Fibroblast of skin of right quadriceps (primary cell): ENCODE measurements at regions not wholly inside any gene's neighbourhood (a gene's known extent, or its start where the extent isn't known, plus 50 kb on each side); places are given as distances from the start of the nearest gene placed in this dataset.
"Not testable (repeated sequence)": the region's sequence is repeated elsewhere in the genome, so short reads cannot be mapped to it uniquely, and the experiment has no call there.

Experiments used
- DNase-seq: peaks from one replicate; pipeline ENCODE4 v3.0.0-alpha.2; 2013

DNA sequence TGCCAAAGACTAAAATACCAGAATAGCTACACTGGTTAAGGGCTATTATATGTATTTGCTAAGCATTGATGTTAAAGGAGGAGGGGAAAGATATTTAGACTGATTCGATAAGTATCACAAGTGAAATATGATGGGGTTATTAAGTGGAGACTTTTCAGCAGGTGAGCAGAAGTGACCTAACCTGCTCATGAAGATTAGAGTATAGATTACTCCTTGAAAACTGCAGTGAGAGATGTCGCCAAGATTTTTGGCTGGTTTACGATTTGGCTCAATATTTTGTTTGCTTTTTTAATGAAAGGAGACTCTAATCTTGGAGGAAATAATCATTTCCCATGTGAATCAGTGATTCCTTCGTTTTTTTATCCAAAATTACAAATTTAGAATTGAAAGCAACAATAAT, 1279.5 kb upstream of the TENM4 start:
- DNase-seq: no peak

DNA sequence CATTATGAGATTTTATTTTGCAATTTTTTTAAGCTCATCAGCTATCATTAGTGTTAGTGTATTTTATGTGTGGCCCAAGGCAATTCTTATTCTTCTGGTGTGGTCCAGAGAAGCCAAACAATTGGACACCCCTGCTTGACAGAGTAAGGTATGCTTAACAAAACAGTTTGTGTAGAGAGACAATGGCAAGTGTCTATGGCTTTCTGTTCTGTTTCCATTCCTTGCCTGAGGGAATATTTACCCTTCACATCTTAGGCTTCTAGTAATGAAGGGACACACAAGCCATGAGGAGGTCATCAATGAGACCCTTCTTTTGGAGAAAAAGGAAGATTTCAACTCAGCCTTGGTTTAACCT, 1278.4 kb upstream of the TENM4 start:
- no peak for DNase-seq

DNA sequence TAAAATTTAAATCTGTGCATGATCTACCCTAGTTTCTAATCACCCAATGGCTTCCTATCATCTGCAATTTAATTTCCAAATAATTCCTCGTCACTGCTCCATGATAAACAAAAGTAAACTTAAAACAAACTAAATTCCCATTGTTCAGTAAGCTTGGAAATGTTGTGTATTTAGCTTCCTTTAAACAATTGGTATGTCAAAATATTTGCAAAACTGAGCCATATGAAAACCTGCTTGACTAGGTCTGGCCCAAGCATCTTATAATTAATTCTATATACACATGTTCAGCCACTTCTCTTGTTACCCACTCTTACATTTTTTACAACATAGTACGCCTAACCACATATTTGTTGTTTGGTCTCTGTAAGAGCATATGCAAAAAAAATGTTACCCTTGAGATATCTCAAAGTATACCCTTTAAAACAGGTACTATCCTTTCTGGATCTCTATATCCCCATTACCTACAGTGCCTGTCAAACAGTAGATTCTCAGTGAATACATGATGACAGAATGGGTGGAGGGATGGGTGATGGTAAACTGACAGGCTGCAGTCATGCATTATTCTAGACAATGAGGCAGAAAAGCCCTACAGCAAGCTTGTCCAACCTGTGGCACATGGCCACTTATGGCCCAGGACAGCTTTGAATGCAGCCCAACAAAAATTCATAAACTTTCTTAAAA, 1277.9 kb upstream of the TENM4 start:
- DNase-seq: no peak

DNA sequence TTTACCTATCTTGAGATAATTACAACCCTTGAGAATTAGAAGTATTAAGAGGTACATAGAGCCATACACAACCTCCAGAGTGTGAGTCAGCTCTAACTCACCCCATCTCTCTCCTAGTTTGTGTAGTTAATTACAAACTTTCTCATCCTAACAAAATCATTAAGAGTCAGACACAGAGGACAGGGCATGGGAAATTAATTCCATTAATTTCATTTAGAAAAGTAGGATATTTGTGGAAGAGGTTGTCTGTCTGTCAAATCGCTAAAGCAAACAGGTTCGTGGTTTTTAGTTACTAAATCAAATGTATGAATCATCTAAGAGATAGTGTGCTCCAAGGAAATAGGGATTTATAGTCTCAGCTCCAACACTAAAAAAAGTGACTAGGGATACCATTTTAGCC, 1261.4 kb upstream of the TENM4 start:
- DNase-seq: peak; percentile 15

DNA sequence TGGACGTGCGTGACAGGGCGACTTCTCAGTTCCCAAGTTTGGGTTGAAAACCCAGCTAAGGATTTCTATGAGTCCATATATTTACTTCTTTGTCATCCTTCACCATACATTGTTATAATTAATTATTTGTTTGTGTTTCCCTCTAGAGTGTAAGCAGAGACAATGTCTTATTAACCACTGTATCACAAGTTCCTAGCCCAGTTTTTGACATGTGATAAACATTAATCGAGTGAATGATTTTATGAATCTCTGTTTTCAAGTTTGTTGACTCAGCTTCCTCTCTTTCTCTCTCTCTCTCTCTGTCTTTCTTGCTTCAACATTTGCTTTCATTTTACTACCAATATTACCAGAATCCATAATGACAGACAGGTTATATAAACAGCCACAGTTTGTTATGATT, 1259.6 kb upstream of the TENM4 start:
- DNase-seq: no peak

DNA sequence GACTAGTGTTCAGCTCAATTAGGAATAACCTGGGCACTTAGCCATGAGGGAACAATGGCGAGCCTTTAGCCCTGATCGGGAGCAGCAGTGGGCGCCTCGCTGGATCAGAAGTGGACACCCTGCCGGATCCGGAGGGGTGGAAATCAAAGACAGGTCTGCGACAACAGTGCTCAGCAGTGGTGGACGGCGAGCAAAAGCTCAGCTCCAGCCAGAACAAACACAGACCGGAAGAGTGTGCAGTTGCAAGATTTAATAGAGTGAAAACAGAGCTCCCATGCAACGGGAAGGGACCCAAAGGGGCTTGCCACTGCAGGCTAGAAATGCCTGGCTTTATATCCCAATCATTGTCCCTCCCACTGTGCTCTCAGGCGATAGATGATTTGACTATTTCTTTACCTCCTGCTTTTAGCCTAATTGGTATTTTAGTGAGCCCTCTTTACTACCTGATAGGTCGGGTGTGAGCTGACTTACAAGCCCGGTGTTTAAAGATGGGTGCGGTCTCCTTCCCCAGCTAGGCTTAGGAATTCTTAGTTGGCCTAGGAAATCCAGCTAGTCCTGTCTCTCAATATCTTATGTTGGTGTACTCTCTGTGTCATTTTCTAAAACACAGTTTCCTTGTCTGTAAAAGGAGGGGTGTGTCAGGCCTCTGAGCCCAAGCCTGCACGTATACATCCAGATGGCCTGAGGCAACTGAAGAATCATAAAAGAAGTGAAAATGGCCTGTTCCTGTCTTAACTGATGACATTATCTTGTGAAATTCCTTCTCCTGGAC, 1258.8 kb upstream of the TENM4 start:
- DNase-seq: not testable (repeated sequence)

DNA sequence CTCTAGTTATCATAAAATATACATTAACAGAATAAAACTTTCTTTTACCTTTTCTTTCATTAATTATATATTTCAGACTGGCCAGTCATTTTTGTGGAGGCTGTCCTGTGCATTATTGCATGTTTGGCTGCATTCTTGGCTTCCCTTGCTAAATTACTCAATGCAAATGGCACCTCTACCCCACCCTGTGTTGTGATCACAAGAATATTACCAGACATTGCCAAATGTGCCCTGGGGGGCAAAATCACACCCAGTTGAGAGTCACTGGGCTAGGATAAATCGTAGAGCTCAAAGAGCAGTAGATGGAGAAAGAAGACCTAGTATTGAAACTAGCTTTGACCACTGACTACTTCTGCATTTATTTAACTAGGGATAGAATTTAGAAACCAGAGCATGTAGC, 1257.8 kb upstream of the TENM4 start:
- DNase-seq: no peak

DNA sequence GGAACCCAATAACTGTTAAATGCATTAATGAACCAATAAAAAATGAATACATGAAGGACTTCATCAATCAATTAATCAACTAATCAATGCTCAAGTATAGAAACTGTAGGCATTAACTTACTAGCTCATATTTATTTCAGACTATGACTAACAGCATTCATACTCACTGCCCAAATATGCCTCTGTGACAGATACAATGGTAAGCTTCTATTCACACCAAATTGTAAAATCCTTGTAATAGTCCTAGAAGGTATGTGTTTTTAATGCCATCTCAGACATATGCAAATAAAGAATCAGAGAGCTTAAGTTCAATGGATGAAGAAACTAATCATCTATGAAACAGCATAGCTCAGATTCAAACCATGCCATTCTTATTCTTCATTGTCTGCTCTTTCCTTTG, 1253.6 kb upstream of the TENM4 start:
- DNase-seq: no peak

DNA sequence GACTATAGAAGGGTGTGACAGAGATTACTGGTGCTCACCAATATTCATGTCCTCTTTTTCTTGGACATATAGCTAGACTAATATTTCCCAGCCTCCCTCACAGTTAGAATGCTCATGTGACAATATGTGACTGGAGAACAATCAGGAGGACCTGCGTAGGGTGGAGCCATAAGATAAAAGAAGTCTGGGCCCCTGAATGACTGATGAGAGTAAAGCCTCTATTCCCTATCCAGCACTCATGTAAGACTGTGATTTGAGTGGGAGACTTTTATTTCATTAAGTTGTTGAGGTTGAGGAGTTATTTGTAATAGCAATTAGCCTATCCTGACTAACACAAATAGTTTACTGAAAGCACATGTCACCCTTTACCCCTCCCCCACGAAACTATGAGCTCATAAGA, 1247.1 kb upstream of the TENM4 start:
- DNase-seq: no peak

DNA sequence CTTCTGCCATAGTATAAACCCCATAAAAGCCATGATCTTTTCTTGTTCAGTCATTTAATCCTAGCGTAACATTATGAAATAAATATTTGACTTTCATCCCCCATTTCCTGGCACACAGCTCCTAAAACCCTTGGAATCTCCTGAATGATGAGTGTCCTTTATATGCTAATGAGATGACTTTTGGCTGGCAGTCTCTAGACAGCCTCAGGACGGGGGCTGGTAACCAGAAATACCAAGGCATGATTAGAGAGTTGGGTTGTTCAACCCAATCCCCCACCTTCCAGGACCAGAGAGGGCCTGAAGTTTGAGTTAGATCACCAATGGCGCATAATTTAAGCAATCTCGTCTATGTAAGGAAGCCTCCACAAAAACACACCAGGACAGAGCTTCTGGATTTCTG, 1246.1 kb upstream of the TENM4 start:
- DNase-seq: no peak

DNA sequence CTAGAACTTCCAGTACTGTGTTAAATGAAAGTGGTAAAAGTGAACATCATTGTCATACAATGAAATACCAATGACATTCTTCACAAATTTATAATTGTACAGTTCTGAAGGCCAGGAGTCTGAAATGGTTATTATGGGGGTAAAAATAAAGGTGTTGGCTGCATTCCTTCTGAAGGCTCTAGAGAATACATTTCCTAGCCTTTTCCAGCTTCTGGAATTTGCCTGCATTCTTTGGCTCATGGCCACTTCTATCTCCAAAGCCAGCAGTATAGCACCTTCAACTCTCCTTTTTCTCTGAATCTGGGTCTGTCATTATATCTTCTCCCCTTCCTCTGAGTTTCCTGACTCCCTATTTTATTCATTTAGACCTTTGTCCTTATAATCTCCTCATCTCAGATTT, 1232.7 kb upstream of the TENM4 start:
- DNase-seq: no peak

DNA sequence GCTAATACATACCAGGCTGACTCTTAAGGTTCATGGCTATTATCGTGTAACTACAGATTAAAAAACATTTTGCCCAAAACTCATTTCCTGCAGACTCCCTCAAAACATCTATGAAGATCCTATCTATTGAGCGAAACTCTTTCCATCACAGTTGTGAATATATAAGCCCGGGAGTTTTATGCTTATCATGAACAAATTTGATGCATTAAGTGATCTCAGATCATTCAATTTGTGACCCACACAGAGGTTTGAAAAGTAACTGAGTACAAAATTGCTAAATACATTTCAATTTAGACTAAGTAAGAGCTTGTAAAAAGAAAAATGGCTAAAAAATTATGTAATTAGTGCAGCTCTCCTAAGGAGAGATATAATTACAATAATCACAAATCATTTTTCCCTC, 1228.8 kb upstream of the TENM4 start:
- no peak for DNase-seq

DNA sequence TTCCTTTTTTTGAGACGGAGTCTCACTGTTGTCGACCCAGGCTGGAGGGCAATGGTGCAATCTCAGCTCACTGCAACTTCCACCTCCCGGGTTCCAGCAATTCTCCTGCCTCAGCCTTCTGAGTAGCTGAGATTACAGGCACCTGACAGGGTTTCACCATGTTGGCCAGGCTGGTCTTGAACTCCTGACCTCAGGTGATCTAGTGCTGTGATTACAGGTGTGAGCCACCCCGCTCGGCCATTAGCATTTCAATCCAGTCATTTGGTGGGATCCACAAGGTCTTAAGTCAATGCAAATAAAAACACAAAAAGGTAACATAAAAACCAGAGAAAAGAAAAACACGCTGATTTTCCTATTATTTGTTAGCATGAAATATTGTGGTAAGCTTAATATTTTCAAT, 1227.2 kb upstream of the TENM4 start:
- no peak for DNase-seq

DNA sequence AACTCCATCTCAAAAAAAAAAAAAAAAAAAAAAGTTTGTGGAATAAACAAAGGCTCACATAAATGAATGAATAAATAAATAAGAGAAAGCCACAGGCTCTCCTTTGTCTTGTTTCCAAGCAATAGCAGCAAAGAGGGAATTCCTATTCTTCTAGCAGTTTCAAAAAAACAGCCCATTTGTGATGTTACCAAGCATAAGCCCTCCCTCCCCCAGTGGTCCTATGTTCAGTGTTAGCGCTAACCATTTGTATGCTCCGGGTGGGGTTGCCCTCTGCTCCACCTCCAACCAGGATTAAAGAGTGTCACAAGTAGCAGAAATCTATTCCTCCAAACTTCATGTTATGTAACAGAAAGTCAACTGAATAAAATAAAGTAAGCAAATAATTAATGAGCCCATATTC, 1215.0 kb upstream of the TENM4 start:
- no peak for DNase-seq

DNA sequence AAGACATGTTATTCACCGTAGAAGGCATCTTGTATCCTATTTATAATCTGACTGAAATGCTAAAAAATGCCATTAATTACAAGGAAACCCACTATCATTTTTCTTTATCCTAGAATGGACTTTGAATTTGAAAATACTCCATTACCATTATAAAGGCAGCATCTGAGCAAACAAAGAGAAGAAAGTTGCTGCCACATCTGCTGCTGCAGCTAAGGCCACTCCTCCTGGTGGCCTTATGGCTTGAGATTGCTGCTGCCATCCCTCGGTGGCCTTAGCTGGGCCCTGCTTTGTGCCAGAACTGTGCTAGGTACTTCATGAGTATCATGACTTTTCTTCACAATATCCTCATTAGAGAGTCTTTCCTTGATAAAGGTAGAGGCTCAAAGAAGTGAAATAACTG, 1210.1 kb upstream of the TENM4 start:
- no peak for DNase-seq

DNA sequence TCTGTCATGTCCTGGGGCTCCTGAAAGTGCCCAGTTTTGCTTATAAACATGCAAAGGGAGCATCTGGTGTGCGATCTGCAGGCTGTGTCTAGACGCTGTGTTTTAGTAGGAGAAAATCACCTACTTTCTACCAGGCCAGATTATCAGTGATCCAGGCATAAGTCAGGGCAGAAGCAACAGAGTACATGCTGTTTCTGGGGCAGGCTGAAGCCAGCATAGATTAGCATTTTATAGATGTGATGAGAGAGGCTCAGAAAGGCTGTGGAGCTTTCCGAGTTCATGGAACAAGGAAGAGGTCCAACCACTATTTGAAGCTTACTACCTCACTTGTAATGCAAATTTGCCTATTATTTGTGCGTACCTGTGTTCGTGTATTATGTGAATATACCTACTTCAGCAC, 1208.4 kb upstream of the TENM4 start:
- no peak for DNase-seq

DNA sequence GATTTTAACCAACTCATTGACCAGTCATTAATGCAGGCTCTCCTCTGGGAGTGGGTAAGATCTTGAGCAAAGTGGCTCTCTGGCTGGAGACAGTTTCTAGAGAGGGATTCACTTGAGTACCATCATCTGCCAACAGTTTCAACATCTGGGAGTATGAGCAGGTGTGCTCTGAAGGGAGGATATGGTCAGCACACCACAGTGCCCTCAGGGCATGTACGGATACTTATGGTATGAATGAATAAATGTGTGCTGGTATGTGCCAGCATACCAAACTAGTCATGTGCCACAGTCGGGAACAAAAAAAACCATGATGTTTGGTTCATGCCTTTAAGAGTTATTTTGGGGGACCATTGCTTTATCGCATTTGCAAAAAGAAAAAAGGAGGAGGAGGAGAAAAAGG, 1197.5 kb upstream of the TENM4 start:
- DNase-seq: no peak

DNA sequence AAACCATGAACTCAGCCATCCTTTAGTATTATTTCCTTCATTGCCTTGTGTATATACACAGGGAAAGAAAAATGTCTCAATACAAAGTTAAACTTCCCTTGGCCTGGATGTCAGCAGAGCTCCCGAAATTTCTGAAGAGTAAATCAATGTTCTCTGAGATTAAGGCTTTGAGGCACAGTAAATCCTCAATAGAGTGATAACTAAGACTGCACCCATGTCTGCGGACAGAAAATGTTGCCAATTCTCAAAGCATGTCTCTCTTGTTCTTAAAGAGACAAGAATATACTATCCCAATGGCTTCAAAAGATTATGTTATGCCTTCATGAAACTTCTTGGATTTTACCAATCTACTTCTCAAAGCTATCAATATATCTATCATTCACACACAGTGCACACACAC, 1196.7 kb upstream of the TENM4 start:
- no peak for DNase-seq

DNA sequence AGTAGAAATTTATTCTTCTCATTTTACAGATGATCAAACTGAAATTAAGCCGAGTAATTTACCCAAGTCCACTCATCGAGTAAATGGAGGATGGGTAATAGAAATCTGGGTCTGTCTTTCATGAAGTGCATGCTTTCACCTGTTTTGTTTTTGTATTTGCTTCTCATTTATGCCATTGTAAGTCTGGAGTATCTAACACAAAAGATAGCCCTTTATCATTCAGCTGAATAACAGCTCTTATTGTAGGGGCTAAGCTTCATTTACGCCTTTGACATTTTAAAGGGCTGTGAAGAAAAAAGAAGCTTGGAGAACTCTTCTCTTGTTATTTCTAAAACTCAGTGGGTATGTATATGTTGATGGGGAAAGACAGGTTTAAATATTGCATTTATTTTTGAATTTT, 1196.2 kb upstream of the TENM4 start:
- DNase-seq: no peak

DNA sequence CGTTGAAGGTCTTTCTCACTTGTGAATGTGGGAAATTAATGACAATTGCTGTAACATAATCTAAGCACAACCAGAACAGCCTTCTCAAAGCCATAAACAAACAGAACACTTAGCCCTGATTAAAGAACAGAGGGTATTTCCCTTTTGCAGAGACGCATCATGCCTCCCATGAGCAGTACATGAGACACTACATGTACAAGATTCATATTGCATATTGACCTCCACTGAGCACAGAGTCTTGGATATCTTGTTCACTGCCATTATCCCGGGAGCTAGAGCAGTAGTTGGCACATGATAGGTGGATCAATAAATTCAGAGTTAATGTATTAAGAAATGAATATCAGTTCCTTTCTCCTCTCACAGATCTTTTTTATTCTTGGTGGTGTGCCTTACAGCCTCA, 1194.3 kb upstream of the TENM4 start:
- DNase-seq: no peak

DNA sequence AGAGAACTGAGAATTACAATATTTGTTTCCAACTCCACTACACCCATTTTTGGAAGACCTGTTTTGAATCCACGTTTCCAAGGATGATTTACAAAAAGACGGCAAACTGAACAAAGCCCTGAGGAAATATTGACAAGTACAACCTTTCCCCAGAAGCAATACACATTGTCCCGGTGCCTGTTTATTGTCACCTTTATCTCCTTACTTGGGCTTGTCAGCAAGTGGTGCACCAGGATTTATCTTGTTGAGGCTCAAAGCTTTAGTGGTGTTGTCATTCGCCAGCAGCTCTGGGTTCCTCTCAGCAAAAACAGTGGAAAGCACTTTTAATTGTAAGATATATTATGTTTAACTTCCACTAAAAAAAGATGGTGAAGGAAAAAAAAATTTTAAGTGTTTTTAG, 1191.9 kb upstream of the TENM4 start:
- no peak for DNase-seq

DNA sequence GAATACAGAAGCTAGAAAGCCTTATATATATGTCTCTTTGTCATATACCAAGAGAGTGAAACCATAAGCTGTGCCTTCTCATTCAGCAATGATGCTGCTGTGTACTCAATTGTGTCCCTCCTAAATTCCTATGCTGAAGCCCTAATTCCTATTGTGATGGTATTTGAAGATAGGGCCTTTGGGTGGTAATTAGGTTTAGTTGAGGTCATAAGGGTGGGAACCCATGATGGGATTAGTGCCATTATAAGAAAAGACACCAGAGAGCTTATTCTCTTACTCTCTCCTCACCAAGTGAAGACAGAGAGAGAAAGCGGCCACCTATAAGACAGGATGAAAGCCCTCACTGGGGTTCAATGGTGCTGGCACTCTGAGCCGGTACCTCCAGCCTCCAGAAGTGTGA, 1191.3 kb upstream of the TENM4 start:
- DNase-seq: no peak

DNA sequence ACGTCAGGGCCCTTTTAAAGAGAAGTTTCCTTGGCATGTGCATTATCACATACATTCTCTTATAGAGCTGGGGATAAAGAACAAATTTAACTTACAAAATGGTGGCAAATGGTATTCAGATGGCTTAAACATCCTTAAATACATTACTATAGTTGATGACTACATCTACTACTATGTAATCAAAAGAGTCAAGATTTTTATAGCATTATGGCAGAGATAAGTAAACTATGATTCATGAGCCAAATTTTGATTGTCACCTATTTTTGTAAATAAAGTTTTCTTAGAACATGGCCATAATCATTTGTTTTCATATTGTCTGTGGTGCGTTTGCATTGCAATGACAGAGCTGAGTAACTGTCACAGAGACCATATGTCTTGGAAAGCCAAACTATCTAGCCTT, 1188.6 kb upstream of the TENM4 start:
- DNase-seq: no peak

DNA sequence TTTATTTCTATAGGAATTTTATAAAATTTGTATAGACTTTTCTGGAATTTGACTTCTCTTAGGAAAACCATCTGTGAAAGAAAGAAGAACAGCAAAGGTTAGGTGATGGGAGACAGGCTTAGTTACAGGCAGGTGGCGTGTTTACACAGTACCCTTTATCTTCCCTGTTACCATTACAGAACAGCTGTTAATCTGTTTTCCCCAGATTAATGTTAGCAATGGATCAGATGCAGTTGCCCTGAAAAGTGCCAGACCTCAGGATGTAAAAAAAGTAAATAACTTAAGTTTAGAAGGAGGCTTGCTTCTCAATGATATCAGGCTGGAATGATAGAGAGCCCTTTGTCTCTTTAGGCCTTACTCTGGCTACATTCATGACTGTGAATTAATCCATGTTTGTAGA, 1186.5 kb upstream of the TENM4 start:
- DNase-seq: no peak

DNA sequence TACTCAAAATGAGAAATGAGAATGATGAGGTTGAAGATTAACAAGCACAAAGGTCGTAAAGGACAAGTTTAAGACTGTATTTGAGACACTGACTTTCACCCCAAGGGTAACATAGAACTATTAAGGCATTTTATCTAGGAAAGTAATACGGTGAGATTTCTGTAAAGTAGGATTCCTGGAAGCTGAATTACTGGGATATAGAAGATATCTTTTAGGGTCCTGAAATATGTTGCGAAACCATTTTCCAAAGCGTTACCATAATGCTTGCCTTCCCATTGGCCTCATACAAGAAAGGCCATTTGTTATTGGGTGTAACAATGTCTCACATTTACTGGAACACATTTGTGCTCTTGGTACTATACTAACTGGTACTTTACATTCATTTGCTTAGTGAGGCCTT, 1185.9 kb upstream of the TENM4 start:
- no peak for DNase-seq
